GM18498 (cell line): ENCODE measurements at regions not wholly inside any gene's neighbourhood (a gene's known extent, or its start where the extent isn't known, plus 50 kb on each side); places are given as distances from the start of the nearest gene placed in this dataset.
A peak's percentile ranks its signal among the peaks of the same experiment; 100 is the strongest.

ENCODE experiments used
- ATAC-seq: cut with Tn5 transposase; IDR thresholded peaks from one replicate; pipeline ENCODE4 v1.9.1; 2021; ENCODE audit warnings: mild to moderate bottlenecking, moderate library complexity; ENCODE audit not compliant: unreplicated experiment

- ATAC-seq: no peak
These were observed 205.9 kb downstream of the IKZF2 start for GRCh38 chr2:212945526-212945925.

GRCh38 chr2:212943351-212943750 is 208.1 kb downstream of the IKZF2 start:
- ATAC-seq: no peak

DNA sequence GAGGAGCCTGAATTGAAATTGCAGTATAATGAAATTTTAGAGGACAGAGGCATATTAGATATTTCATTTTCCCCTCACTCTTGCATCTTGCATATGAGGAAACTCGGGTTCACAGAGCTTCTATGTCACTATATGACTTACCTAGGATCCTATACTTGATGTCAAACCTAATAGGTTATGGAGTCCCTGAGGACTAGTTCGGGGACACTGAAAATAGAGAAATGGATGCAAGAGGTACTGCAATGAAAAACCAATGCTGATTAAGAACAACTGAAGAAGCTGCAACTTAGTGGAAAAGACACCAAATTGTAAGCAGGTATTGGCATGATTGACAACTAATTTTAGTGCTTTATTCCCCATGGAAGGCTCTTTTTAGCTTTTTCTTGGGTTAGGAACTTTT is 210.1 kb downstream of the IKZF2 start:
- no peak for ATAC-seq

GRCh38 chr2:212940816-212941215 is 210.6 kb downstream of the IKZF2 start:
- ATAC-seq: no peak

- ATAC-seq: no peak
These were observed 211.5 kb downstream of the IKZF2 start for GRCh38 chr2:212939777-212940531.

DNA sequence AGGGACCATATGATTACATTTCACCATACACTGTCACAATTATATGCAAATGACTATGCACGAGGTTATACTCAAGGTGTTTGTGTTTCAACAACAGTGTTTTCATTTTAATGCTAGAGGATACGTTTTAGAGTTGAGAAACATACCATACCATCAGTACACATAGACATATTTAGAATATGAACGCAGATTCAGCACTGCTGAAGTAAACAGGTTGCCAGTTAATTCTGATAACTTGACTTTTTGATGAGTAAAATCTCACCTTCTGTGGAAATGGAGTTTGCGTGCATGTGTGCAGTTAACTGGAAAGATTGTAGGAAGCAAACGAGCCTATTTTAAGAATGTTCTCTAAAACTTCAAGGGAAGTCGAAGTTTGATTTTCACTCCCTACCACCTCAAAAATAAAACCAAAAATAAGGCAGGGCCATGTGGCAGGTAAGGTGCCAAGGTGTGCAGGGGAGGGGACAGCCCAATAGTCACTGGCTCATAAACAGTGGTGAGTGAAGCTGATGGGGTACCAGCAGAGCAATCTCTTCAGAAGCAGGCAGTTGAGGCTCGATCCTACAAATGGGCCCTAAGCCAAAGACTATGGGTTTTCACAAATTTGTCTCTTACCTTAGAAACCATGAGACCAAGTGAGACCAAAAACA is 213.1 kb downstream of the IKZF2 start:
- no peak for ATAC-seq

DNA sequence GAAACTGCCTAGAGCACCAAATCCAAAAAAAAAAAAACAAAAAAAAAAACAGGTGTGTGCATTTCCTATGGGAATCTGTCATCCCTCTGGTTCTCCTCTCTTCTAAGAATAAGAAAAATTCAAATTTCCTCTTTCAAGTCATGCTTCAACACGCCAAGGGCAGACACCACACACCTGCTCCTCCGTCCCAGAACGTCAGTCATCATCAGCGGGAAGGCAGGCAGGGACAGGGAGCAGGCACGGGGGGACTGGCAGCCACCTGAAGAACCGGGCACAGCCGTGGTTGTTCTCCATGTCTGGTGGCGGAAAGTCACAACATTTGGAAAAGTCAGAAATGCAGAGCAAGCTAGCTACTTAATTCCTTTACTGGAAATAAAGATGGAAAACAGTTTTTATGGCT is 214.8 kb downstream of the IKZF2 start:
- ATAC-seq: no peak

DNA sequence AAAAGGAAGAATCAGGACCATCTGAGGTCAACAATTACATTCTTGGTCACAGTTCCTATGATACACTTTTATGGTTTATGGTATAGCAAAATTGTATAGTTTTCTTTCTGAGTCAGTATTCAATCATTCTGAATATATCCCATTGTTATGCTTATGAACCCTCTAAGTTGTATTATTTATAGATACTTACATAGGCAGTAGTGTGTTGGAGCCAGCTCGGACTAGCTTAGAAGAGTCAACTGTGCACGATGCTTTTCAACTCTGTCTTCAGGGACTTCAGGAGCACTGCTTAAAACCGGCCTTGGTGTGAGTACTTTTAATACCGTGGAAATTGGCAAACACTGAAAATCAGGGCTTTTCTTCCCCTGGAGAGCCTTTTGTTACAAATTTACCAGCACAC is 215.7 kb downstream of the IKZF2 start:
- no peak for ATAC-seq

- ATAC-seq: no peak
These were observed 220.1 kb downstream of the IKZF2 start for GRCh38 chr2:212931271-212931670.

- ATAC-seq: no peak
These were observed 220.7 kb downstream of the IKZF2 start for GRCh38 chr2:212930556-212931260.

- no peak for ATAC-seq
These were observed 221.4 kb downstream of the IKZF2 start for GRCh38 chr2:212929971-212930370.

DNA sequence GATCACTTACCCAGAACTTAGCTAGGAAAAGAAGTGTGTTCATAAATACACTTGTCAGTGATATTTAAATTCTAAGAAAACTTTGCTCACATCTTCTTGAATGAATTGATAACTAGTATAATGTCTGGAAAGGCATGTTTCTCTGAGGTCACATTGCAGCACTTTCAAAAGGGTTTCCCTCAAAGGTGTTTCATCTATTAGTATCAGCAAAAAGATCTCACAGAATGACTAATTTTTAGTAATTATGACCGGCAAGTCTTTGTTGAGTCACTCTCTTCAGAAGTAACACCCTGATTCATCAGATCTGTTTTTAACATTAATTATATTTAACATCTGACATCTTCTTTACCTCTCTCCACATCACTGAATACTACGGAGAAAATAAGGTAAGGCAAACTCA is 222.3 kb downstream of the IKZF2 start:
- ATAC-seq: no peak

GRCh38 chr2:212928681-212929080 is 222.7 kb downstream of the IKZF2 start:
- no peak for ATAC-seq

DNA sequence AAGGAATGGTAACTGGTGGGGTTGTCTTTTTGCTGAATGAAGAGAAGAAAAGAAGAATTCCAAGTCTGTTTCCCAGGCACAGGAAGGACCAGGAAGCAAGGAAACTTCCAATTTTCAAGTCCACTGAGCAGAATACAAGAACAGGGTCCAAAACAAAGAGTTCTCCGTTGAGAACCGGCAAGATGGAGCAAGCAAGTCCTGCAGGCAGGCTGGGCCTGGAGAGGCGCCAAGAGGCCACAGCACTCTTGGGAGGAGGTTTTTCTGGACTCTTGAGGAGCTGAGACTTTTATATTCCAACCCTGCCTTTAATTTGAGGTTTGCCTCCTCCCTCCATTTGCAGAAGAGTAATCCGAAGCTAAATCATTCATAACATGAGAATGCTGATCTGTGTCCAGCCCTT is 224.5 kb downstream of the IKZF2 start:
- ATAC-seq: no peak

DNA sequence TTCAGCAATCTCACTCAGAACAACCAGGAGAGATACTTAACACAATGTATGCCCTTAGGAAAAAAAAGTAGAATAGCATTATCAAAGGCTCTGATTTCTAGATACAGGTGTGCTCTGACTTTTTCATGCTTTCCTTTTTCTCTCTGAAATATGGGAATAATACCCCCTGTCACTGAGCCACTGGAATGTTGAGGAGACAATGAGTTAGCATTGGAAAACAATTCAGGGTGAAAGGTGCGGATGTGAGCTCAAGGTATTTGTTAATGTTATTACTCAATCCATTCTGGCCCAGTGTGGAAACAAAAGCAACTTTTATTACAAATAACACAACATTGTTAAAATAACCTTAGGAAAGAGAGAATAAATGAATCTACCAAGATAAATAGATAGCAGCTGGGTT is 228.0 kb downstream of the IKZF2 start:
- ATAC-seq: no peak

DNA sequence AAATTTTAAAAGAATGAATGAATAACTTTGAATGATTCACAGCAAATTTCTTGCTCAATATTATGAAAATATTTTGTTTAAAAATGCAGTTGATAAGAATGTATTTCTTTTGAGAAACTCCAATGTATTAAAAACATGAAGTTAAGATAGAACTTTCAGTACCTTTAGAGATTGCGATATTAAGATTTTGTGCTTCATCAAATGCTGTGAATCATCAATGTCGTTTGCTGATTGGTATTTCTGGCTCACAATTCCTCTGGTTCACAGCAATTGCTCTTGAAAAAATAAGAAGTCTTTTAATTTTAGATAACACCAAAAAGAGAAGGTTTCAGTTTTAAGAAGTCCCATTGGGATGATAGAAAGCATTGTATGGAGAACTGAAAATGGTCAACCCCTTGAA is 228.7 kb downstream of the IKZF2 start:
- no peak for ATAC-seq

GRCh38 chr2:212921711-212922110 is 229.7 kb downstream of the IKZF2 start:
- no peak for ATAC-seq

DNA sequence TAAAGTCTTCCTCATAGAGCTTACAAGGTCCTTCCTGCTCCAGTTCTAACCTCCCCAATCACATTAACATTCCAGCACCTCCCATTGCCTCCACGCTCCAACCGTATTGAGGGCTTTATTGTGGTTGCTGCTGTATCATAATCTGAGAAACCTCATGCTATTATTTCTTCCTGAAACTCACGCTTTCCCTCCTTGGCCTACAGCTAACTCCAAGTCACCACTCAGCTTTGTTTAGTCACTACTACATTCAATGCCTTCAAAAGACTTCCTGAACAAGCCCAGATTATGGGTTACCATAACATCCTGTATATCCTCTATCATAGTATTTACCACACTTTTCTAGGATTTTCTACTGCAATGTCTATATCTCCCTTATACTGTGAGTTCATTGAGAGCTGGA is 230.4 kb downstream of the IKZF2 start:
- ATAC-seq: no peak

DNA sequence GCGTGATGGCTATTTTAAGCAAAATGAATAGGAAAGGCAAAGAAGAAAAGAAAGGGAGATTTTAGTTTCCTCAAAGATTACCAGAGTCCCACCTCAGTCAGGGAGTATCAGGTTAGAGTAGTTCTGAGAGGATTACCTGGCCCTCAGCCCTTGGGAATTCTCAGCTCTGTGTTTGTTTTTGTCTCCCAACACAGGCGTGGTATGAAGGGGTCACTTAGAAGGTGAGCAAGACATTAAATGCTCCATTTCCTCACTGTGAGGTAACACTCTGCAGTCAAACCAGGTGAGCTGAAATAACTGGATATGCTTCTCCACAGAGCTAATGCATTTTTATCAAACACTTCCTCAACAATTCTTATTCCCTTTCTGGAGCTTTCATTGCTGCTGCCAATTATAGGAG is 232.2 kb downstream of the IKZF2 start:
- ATAC-seq: no peak

DNA sequence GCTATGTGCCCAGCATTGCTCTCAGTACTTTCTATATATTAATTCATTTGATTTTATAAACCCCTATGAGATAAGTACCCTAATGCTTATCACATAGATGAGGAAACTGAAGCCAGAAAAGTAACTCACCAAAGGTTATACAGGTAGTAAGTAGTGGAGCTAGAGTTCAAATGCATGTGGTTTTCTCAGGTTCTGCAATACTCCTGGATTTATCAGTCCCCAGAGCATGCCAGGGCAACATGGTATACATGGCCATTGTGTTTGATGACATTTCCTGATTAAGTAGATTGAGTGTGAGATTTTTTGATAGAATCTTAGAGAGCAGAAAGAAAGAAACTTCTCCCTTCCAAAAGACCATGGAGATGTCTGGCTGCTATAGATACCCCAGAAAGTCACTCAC is 233.1 kb downstream of the IKZF2 start:
- ATAC-seq: no peak

- ATAC-seq: peak; percentile 66
These were observed 236.2 kb downstream of the IKZF2 start for GRCh38 chr2:212915121-212915782.

GRCh38 chr2:212914392-212914791 is 237.0 kb downstream of the IKZF2 start:
- no peak for ATAC-seq
